Lung (tissue), 11 donors: ENCODE measurements at regions not wholly inside any gene's neighbourhood (a gene's known extent, or its start where the extent isn't known, plus 50 kb on each side); places are given as distances from the start of the nearest gene placed in this dataset.

Source experiments
- ATAC-seq: fragments of 200-7000 bp; cut with Tn5 transposase; one replicate; pipeline ENCODE4 v1.9.1; 2020; ENCODE audit warnings: moderate number of reproducible peaks; ENCODE audit not compliant: insufficient read depth, low FRiP score
- DNase-seq, 3 donors: peaks; one replicate each; pipeline ENCODE4 v3.0.0-alpha.2; 2013 to 2017
- H3K27ac ChIP-seq, 2 donors: one replicate each; pipeline ENCODE4 v1.5.1; 2013; ENCODE audit warnings: mild to moderate bottlenecking in 2 of 2, moderate library complexity in 2 of 2, control low read depth in 1 of 2, inconsistent platforms in 1 of 2, low read depth in 1 of 2, low read length in 1 of 2
- H3K27me3 ChIP-seq, 3 donors: one replicate each; pipeline ENCODE4 v1.5.1; 2013; ENCODE audit warnings: low read length in 2 of 3; ENCODE audit not compliant: control insufficient read depth in 3 of 3, insufficient read depth in 3 of 3
- H3K36me3 ChIP-seq, 4 donors: one replicate each; pipeline ENCODE4 v1.5.1; 2013; ENCODE audit warnings: low read length in 4 of 4, mild to moderate bottlenecking in 1 of 4, moderate library complexity in 1 of 4; ENCODE audit not compliant: control insufficient read depth in 4 of 4, insufficient read depth in 4 of 4
- H3K4me1 ChIP-seq, 5 donors: one replicate each; pipeline ENCODE4 v1.5.1; 2013; ENCODE audit warnings: low read length in 5 of 5, mild to moderate bottlenecking in 2 of 5, moderate library complexity in 1 of 5; ENCODE audit not compliant: control insufficient read depth in 5 of 5, insufficient read depth in 5 of 5
- H3K4me3 ChIP-seq: one replicate; pipeline ENCODE4 v1.5.1; 2013; ENCODE audit warnings: mild to moderate bottlenecking, control low read depth, moderate library complexity
- H3K9ac ChIP-seq, 2 donors: one replicate each; pipeline ENCODE4 v1.5.1; 2013; ENCODE audit warnings: low read length in 2 of 2, control low read depth in 1 of 2; ENCODE audit not compliant: insufficient read depth in 1 of 2
- H3K9me3 ChIP-seq, 4 donors: one replicate each; pipeline ENCODE4 v1.5.1; 2013; ENCODE audit warnings: low read length in 3 of 4, mild to moderate bottlenecking in 1 of 4, moderate library complexity in 1 of 4; ENCODE audit not compliant: control insufficient read depth in 4 of 4, insufficient read depth in 3 of 4
- WGBS, 2 donors: extraction: QIAGEN DNeasy Blood & Tissue Kit; methylation state at CpG; one replicate each; pipeline ENCODE4 v1.1.7; 2013; 5-methylcytosine and 5-hydroxymethylcytosine counted together
- TF ChIP-seq, protein P1 (sequence below): IDR thresholded peaks from 2 replicates; pipeline ENCODE4 v1.5.1; 2012; ENCODE audit warnings: mild to moderate bottlenecking; ENCODE audit errors: control extremely low read depth, extremely low read depth
- donor health status: control.
- donor health status: control.
- donor health status: Bipolar disorder and iron deficiency.
- donor health status: healthy.
- donor health status: DM: yes; HTN: yes; CAD: no.

GRCh38 chr2:234650911-234651310 lies 154.0 kb upstream of the ARL4C start:
- no peak for ATAC-seq
- Histone ChIP-seq H3K4me1 (peaks cover 0 to 10% (median 3%) of the 10 kb centered on the region in 5 donors), H3K36me3 (no peaks in the 10 kb centered on the region), H3K9me3 (no peaks in the 10 kb centered on the region), H3K9ac (no peak overlapping the region), H3K27ac (no peak overlapping the region), H3K27me3 (no peaks in the 10 kb centered on the region), H3K4me3 (no peak overlapping the region)
- DNase-seq: peak in 2 of 3 donors; percentile 12 to 56
- TF ChIP-seq, protein P1, sequence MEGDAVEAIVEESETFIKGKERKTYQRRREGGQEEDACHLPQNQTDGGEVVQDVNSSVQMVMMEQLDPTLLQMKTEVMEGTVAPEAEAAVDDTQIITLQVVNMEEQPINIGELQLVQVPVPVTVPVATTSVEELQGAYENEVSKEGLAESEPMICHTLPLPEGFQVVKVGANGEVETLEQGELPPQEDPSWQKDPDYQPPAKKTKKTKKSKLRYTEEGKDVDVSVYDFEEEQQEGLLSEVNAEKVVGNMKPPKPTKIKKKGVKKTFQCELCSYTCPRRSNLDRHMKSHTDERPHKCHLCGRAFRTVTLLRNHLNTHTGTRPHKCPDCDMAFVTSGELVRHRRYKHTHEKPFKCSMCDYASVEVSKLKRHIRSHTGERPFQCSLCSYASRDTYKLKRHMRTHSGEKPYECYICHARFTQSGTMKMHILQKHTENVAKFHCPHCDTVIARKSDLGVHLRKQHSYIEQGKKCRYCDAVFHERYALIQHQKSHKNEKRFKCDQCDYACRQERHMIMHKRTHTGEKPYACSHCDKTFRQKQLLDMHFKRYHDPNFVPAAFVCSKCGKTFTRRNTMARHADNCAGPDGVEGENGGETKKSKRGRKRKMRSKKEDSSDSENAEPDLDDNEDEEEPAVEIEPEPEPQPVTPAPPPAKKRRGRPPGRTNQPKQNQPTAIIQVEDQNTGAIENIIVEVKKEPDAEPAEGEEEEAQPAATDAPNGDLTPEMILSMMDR: no peak
- WGBS, 2 donors: 77 to 80% methylated on average over 6 of the region's 6 CpGs

DNA sequence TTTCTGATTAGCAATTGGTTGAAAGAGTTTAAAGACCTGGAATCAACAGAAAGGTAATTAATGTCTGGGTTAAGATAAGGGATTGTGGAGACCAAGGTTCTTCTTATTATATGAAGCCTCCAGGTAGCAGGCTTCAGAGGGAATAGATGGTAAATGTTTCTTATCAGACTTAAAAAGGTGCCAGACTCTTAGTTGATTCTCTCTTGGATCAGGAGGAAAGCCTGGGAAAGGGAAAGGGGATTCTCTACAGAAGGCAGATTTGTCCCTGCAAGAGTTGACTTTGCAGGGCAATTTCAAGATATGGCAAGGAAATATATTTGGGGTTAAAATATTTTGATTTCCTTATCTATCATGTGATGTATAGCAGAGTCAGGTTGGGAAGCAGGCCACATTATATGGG lies 153.1 kb upstream of the ARL4C start:
- TF ChIP-seq, protein P1: no peak

DNA sequence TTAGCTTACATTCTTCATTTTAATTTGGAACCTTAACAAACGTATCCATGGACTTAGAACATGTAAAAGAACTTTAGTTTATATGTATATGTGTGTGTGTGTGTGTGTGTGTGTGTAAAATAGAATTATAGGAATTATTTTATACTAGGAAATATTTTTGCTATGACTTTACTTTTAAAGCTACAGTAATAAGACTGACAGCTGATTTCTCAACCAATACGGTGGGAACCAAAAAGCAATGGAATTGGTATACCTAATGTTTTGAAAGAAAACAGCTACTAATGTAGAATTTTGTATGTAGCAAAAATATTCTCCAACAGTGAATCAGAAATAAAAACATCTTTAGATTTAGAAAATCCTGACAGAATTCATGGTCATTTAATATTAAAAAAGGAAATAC lies 146.5 kb upstream of the ARL4C start:
- H3K9me3 ChIP-seq: peaks cover 0 to 3% (median 2%) of the 10 kb centered on the region in 4 donors
- H3K4me3 ChIP-seq: no peak overlapping the region
- no peak overlapping the region for H3K27ac ChIP-seq
- no peak overlapping the region for H3K9ac ChIP-seq
- no peaks in the 10 kb centered on the region for H3K4me1 ChIP-seq
- TF ChIP-seq, protein P1: no peak
- ATAC-seq: no peak
- DNase-seq: no peak
- H3K27me3 ChIP-seq: no peaks in the 10 kb centered on the region
- no peaks in the 10 kb centered on the region for H3K36me3 ChIP-seq
- 69 to 78% methylated on average over 2 of the region's 2 CpGs for WGBS, 2 donors

More for the DNA sequence above, 153.1 kb upstream of the ARL4C start:
- H3K36me3 ChIP-seq: no peaks in the 10 kb centered on the region
- ATAC-seq: no peak
- no peak overlapping the region for H3K27ac ChIP-seq
- H3K9me3 ChIP-seq: peaks cover 0 to 3% (median 0%) of the 10 kb centered on the region in 4 donors
- peaks cover 0 to 5% (median 1%) of the 10 kb centered on the region in 5 donors for H3K4me1 ChIP-seq
- no peak for DNase-seq
- H3K9ac ChIP-seq: no peak overlapping the region
- no peaks in the 10 kb centered on the region for H3K27me3 ChIP-seq
- H3K4me3 ChIP-seq: no peak overlapping the region

GRCh38 chr2:234641086-234641485 lies 144.2 kb upstream of the ARL4C start:
- DNase-seq (no peak), ATAC-seq (no peak)
- Histone ChIP-seq H3K4me3 (no peak overlapping the region), H3K4me1 (no peaks in the 10 kb centered on the region), H3K9ac (no peak overlapping the region), H3K27me3 (no peaks in the 10 kb centered on the region), H3K36me3 (no peaks in the 10 kb centered on the region), H3K9me3 (peaks cover 0 to 3% (median 2%) of the 10 kb centered on the region in 4 donors), H3K27ac (no peak overlapping the region)
- 67 to 81% methylated on average over 2 of the region's 2 CpGs for WGBS, 2 donors
- TF ChIP-seq, protein P1: no peak
